Right cardiac atrium (tissue), 5 donors: ENCODE measurements at regions not wholly inside any gene's neighbourhood (a gene's known extent, or its start where the extent isn't known, plus 50 kb on each side); places are given as distances from the start of the nearest gene placed in this dataset.

Source experiments
- ATAC-seq, 2 donors: fragments of 200-7000 bp; cut with Tn5 transposase; one replicate each; pipeline versions ENCODE4 v1.8.0 to v1.9.1; 2020; ENCODE audit warnings: moderate library complexity in 2 of 2, mild to moderate bottlenecking in 1 of 2
- DNase-seq, 3 donors: peaks; one replicate each; pipeline ENCODE4 v3.0.0-alpha.2; 2020
- H3K27ac ChIP-seq: one replicate; pipeline ENCODE4 v1.5.1; 2013; ENCODE audit warnings: mild to moderate bottlenecking, low read length, control low read depth, moderate library complexity
- H3K27me3 ChIP-seq: one replicate; pipeline ENCODE4 v1.6.1; 2013; ENCODE audit not compliant: control insufficient read depth, insufficient read depth
- H3K4me1 ChIP-seq: one replicate; pipeline ENCODE4 v1.6.1; 2013; ENCODE audit warnings: low read length; ENCODE audit not compliant: control insufficient read depth, insufficient read depth
- H3K4me3 ChIP-seq: one replicate; pipeline ENCODE4 v1.5.1; 2013; ENCODE audit warnings: low read length, control low read depth
- H3K9me3 ChIP-seq: one replicate; pipeline ENCODE4 v1.6.1; 2013; ENCODE audit warnings: low read length; ENCODE audit not compliant: control insufficient read depth
- WGBS: extraction: QIAGEN DNeasy Blood & Tissue Kit; methylation state at CpG from one replicate; pipeline ENCODE4 v1.1.7; 2013; 5-methylcytosine and 5-hydroxymethylcytosine counted together
- intact Hi-C, 4 donors: fragments of 100-400 bp; cut with DNase I; formaldehyde crosslinking; loops; one replicate each; pipeline versions ENCODE4 v1.11.0 to v1.14.0; 2022 to 2023
- donor health status: healthy with polysubstance abuse.
- donor health status: DM: no; HTN: yes; CAD: no.
- donor health status: DM: no; HTN: no; CAD: no.
- donor health status: DM: no; HTN: yes; CAD: no; lungs with severe emphysema.
- donor health status: DM: yes; HTN: yes; CAD: no.

GRCh38 chr6:166720856-166721255, 93.8 kb upstream of the RPS6KA2 start:
- no peaks in the 10 kb centered on the region for H3K27me3 ChIP-seq
- H3K27ac ChIP-seq, result no peak overlapping the region
- H3K9me3 ChIP-seq, result no peaks in the 10 kb centered on the region
- peaks cover 4% of the 10 kb centered on the region for H3K4me1 ChIP-seq
- WGBS, result 81% methylated on average over 7 of the region's 7 CpGs
- no peak overlapping the region for H3K4me3 ChIP-seq
- intact Hi-C loops, result no loop called here
- no peak for DNase-seq
- ATAC-seq, result no peak

GRCh38 chr6:166719019-166719418, 92.0 kb upstream of the RPS6KA2 start:
- 87% methylated on average over 5 of the region's 5 CpGs for WGBS
- Histone ChIP-seq H3K27me3 (no peaks in the 10 kb centered on the region), H3K9me3 (no peaks in the 10 kb centered on the region), H3K4me1 (peaks cover 4% of the 10 kb centered on the region), H3K27ac (peak overlapping the region; percentile 43), H3K4me3 (no peak overlapping the region)
- DNase-seq, result no peak
- intact Hi-C loops, result no loop called here
- ATAC-seq, result no peak

GRCh38 chr6:166718516-166718915, 91.5 kb upstream of the RPS6KA2 start:
- intact Hi-C loops, result no loop called here
- no peaks in the 10 kb centered on the region for H3K27me3 ChIP-seq
- 64% methylated on average over 8 of the region's 8 CpGs for WGBS
- peaks cover 4% of the 10 kb centered on the region for H3K4me1 ChIP-seq
- ATAC-seq (no peak), DNase-seq (no peak)
- H3K4me3 ChIP-seq, result no peak overlapping the region
- H3K9me3 ChIP-seq, result no peaks in the 10 kb centered on the region
- no peak overlapping the region for H3K27ac ChIP-seq

- Histone ChIP-seq H3K4me3 (no peak overlapping the region), H3K27ac (no peak overlapping the region), H3K27me3 (no peaks in the 10 kb centered on the region), H3K9me3 (no peaks in the 10 kb centered on the region), H3K4me1 (peaks cover 4% of the 10 kb centered on the region)
- no peak for DNase-seq
- intact Hi-C loops, result no loop called here
- 89% methylated on average over 14 of the region's 14 CpGs for WGBS
- ATAC-seq, result no peak
Measured at GRCh38 chr6:166716910-166717617, 90.0 kb upstream of the RPS6KA2 start.

- H3K27ac ChIP-seq, result no peak overlapping the region
- H3K27me3 ChIP-seq, result no peaks in the 10 kb centered on the region
- no peak overlapping the region for H3K4me3 ChIP-seq
- H3K9me3 ChIP-seq, result no peaks in the 10 kb centered on the region
- H3K4me1 ChIP-seq, result peaks cover 4% of the 10 kb centered on the region
- intact Hi-C loops, result no loop called here
- 84% methylated on average over 8 of the region's 8 CpGs for WGBS
- DNase-seq (no peak), ATAC-seq (no peak)
Measured at GRCh38 chr6:166715992-166716391, 88.9 kb upstream of the RPS6KA2 start.

- peak in 1 of 2 donors; percentile 17 for ATAC-seq
- Histone ChIP-seq H3K9me3 (no peaks in the 10 kb centered on the region), H3K4me3 (no peak overlapping the region), H3K4me1 (peaks cover 2% of the 10 kb centered on the region), H3K27me3 (no peaks in the 10 kb centered on the region), H3K27ac (no peak overlapping the region)
- DNase-seq, result peak in 1 of 3 donors; percentile 49
- WGBS, result 74% methylated on average over 7 of the region's 7 CpGs
- intact Hi-C loops, result no loop called here
Measured at GRCh38 chr6:166715065-166715464, 88.0 kb upstream of the RPS6KA2 start.

GRCh38 chr6:166714581-166714980, 87.5 kb upstream of the RPS6KA2 start:
- intact Hi-C loops, result no loop called here
- Histone ChIP-seq H3K4me3 (no peak overlapping the region), H3K27ac (no peak overlapping the region), H3K4me1 (peaks cover 2% of the 10 kb centered on the region), H3K9me3 (no peaks in the 10 kb centered on the region), H3K27me3 (no peaks in the 10 kb centered on the region)
- DNase-seq, result no peak
- WGBS, result 93% methylated on average over 10 of the region's 10 CpGs
- ATAC-seq, result peak in 1 of 2 donors; percentile 45

GRCh38 chr6:166714187-166714510, 87.1 kb upstream of the RPS6KA2 start:
- H3K27me3 ChIP-seq, result no peaks in the 10 kb centered on the region
- intact Hi-C loops, result no loop called here
- WGBS, result 92% methylated on average over 2 of the region's 2 CpGs
- H3K27ac ChIP-seq, result no peak overlapping the region
- no peak for DNase-seq
- no peaks in the 10 kb centered on the region for H3K9me3 ChIP-seq
- H3K4me1 ChIP-seq, result peaks cover 2% of the 10 kb centered on the region
- H3K4me3 ChIP-seq, result no peak overlapping the region
- no peak for ATAC-seq

GRCh38 chr6:166713434-166714186, 86.6 kb upstream of the RPS6KA2 start:
- Histone ChIP-seq H3K9me3 (no peaks in the 10 kb centered on the region), H3K27ac (no peak overlapping the region), H3K27me3 (no peaks in the 10 kb centered on the region), H3K4me1 (peaks cover 2% of the 10 kb centered on the region), H3K4me3 (no peak overlapping the region)
- peak; percentile 18 to 63 for ATAC-seq
- 50% methylated on average over 16 of the region's 16 CpGs for WGBS
- intact Hi-C loops, result no loop called here
- no peak for DNase-seq

- Histone ChIP-seq H3K4me1 (peaks cover 2% of the 10 kb centered on the region), H3K27ac (no peak overlapping the region), H3K9me3 (no peaks in the 10 kb centered on the region), H3K27me3 (no peaks in the 10 kb centered on the region), H3K4me3 (no peak overlapping the region)
- DNase-seq, result peak in 1 of 3 donors; percentile 25
- 61% methylated on average over 21 of the region's 21 CpGs for WGBS
- intact Hi-C loops, result no loop called here
- ATAC-seq, result peak; percentile 13 to 44
Measured at GRCh38 chr6:166712286-166713228, 85.5 kb upstream of the RPS6KA2 start.

GRCh38 chr6:166710084-166710483, 83.0 kb upstream of the RPS6KA2 start:
- ATAC-seq (no peak), DNase-seq (no peak)
- intact Hi-C loops, result no loop called here
- no peak overlapping the region for H3K4me3 ChIP-seq
- no peaks in the 10 kb centered on the region for H3K4me1 ChIP-seq
- H3K27ac ChIP-seq, result no peak overlapping the region
- no peaks in the 10 kb centered on the region for H3K27me3 ChIP-seq
- 94% methylated on average over 2 of the region's 2 CpGs for WGBS
- H3K9me3 ChIP-seq, result no peaks in the 10 kb centered on the region
